H54 (cell line): ENCODE measurements at regions not wholly inside any gene's neighbourhood (a gene's known extent, or its start where the extent isn't known, plus 50 kb on each side); places are given as distances from the start of the nearest gene placed in this dataset.

Experiments used
- DNase-seq: peaks from one replicate; pipeline ENCODE4 v3.0.0; 2011; ENCODE audit warnings: low spot score, mixed read lengths; ENCODE audit not compliant: insufficient read length
- FAIRE-seq: peaks from 3 replicates; lab custom pipeline; 2011; peaks lifted over from hg19 to GRCh38; lab: Jason Lieb, UNC
- POLR2A ChIP-seq: IDR thresholded peaks from 2 replicates; pipeline ENCODE4 v1.6.1; 2011; ENCODE audit warnings: low read depth, mild to moderate bottlenecking, low read length

DNA sequence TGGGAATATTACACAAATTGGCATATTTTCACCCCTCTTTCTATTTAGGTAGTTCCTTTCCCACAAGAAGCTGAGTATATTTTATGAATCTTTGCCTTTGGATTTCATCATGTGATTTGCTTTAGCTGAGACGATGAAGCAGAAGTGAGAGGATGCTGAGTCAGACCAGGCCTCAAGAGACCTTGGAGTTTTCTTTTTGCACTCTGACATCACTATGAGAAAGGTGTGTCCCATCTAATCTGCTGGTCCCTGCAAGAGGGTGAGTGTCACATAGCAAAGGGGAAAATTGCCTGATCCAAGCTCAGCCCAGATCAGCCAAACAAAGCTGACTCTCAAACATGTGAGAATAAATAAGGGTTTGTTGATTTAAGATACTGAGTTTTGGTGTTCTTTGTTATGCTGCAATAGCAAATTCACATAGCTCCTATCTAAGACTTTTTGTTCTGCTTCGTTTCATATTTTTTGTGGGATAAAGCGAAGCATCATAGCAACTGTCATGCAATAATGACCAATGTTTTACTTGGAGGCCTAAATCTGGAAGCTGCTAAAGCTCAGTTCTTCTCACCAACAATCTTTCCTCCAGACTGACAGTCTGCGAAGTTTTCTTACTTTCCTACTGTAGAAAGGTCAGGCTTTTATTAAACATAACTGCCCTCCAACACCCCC is 176.9 kb downstream of the PDHA2 start:
- DNase-seq (no peak), FAIRE-seq (no peak)
- TF ChIP-seq POLR2A: no peak

DNA sequence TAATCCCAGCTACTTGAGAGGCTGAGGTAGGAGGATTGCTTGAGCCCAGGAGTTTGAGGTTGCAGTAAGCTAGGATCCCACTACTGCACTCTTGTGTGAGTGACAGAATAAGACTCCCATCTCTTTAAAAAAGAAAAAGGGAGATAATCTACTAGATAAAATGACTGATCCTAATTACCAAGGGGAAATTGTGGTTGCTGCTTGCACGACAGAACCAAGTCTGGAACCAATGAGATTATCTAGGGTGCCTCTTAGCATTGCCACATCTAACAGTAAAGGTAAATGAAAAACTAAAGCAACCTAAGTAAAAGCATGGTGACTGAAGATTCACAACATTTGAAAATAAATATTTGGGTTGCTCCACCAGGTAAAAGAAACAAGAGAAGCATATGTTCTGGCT is 185.1 kb downstream of the PDHA2 start:
- DNase-seq (no peak), FAIRE-seq (no peak)
- no peak for TF ChIP-seq POLR2A

DNA sequence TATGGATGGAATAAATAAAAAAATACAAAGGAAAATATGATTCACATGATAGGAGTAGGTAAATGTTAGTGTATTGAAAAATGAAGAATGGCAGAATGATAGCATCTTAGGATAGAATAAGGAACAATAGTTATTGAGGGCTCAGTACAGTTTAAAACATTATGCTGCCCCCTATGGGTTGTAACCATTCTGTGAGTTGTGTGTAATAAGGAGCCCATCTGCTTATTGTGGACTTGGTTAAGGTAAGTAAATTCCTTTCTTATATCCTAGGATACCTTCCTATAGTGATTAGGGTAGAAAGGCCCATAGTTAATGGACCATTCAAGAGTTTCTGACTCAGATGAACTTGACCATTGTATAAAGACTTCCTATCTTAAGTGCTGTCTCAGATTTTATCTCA is 195.8 kb downstream of the PDHA2 start:
- no peak for FAIRE-seq
- no peak for TF ChIP-seq POLR2A
- no peak for DNase-seq

DNA sequence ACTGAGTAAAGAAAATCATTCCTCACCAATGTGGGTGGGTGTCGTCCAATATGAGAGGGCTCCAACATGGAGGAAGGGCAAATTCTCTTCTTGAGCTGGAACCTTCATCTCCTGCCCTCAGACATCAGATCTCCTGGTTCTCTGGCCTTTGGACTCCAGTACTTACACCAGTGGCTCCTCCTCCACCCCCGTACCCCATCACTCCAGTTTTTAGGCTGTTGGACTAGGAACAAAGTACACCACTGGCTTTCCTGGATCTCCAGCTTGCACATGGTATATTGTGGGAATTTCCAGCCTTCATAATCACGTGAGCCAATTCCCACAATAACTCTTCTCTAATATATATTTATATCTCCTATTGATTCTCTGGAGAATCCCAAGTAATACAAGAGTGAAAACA is 196.9 kb downstream of the PDHA2 start:
- no peak for DNase-seq
- no peak for FAIRE-seq
- no peak for TF ChIP-seq POLR2A

DNA sequence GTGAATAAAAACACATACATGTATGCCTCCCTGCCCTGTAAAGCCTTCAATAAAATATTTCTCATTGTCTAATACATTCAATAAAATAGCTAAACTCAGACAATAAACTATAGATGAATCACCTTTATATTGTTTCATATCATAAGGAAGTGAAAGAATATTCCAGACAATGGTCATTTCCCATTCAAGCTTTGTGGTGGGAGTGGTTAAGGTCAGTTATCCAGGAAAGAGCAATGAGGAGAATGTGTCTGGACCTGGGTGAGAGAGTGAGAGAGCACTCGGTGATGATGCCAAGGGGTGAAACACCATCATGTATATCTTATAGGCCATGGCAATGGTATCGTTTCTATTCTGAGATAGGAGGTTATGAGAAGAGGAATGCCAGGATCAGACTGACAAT is 197.8 kb downstream of the PDHA2 start:
- DNase-seq (no peak), FAIRE-seq (no peak)
- TF ChIP-seq POLR2A: no peak

DNA sequence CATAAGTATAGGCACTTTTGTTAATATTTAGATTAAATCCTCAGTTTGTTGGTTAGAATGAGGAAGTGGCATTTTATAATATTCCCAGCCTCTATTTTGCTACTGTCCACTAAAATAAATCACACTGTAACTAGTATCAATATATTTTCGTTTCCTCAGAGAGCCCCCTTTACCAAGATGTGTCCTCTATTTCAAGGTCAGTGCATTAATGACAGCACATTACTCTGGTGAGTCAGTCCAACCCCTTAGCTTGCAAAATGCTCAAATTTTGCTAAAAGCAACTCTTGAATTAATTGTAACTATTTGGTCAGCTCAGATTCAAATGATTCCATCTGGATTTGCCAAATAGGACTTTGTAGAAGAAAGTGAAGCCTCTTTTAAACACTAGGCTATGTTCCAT is 199.3 kb downstream of the PDHA2 start:
- TF ChIP-seq POLR2A: no peak
- FAIRE-seq: no peak
- DNase-seq: no peak

DNA sequence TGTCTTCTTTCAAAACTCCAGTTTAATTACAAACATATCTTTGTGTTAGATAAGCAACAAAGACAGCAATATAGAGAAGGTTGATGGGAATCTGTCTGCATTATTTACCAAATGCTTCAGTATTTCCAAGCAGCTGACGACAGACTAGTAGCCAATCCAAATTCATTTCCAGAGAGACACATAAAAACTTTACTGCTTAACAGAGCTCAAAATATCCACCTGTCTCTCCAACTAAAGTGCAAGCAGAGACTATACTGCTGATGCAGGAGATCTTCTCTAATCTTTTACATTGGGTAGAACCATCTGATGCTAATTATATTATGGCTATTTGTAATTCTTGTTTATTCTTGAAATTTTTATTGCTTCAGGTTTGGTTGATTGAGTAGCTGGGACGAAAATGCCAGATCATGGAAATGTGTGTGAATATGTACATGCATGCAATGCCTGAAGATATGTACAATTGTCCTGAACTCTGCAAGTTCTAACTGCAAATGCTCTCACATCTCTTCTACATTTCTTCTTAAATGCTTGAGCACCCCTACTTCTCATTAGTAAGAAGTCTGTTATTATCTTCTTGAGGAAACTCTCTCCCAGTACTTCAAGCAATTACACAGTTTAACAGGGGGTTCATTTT is 200.0 kb downstream of the PDHA2 start:
- FAIRE-seq: no peak
- DNase-seq: no peak

DNA sequence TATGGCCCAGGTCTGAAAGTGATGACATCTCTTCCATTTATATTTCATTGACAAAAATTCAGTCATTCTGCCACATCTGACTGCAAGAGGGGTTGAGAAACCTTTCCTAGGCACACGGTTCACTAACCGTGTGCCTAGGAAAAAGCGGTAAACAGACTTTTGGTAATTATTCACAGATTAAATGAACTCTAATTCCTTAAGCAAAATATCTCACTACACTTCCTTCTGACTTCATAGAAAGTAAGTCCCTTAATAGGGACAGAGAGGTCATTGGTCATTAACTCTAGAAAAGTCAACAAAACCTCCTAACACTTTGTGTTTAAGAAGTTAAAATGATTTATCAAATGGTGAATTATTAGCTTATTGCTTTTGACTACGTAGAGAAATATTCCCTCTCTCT is 205.1 kb downstream of the PDHA2 start:
- FAIRE-seq (no peak), DNase-seq (no peak)
- TF ChIP-seq POLR2A: no peak

More for the DNA sequence above, 200.0 kb downstream of the PDHA2 start:
- no peak for TF ChIP-seq POLR2A

DNA sequence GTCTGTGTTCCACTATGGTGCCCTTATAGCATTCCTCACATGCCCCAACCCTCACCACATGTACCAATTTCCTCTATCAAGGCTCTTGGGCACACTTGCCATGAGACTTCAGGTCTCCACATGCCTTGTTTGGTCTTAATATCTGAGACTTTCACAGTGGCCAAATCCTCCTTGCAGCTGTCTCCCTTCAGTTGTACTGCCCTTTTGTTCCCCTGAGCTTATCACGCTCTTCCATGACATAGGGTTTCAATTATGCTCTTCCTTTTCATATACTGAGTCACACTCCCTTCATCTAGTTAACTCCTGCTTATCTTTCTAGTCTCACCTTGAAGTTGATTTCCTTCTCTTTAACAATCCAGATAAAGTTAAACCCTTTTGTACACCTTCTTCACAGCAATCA is 212.9 kb downstream of the PDHA2 start:
- FAIRE-seq (no peak), DNase-seq (no peak)
- TF ChIP-seq POLR2A: no peak

DNA sequence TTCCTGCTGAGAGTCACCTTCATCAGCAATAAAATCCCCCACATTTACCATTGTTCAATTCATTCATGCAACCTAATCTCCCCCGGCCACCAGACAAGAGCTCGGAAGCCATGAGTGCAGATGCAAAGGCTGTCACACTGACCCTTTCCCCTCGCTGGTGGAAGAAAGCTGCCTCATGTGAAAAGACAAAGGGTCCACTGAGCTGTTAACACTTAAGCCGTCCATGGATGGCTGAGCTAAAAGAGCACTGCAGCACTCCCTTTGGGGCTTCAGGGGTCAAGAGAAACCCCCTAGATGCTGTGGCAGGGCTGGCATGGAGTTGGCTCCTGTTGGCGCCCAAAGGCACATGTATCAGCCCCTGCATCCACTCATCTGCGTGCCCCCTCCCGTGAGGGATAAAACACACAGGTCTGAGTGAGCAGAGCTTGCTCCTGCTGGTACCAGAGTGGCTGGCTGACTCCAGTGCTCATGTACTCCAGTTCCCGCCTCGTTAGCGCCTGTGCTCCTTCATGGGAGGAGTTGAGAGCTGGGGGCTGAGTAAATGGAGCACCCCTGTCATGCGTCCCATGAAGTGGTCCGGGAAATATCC is 216.5 kb downstream of the PDHA2 start:
- DNase-seq (no peak), FAIRE-seq (no peak)
- no peak for TF ChIP-seq POLR2A

DNA sequence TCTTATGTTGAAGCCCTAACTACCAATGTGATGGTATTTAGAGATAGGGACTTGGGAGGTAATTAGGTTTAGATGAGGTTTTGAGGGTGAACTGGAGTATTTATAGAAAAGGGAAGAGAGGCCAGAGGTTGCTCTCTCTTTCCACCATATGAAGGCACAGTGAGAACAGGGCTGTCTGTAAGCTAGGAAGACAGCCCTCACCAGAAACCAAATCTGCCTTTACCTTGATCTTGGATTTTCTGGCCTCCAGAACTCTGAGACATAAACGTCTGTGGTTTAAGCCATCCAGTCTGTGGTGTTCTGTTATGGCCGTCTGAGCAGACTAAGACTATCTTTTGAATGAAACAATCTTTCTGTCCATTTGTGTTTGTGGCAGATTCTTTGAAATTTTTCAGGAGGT is 223.7 kb downstream of the PDHA2 start:
- TF ChIP-seq POLR2A: no peak
- DNase-seq (no peak), FAIRE-seq (no peak)

DNA sequence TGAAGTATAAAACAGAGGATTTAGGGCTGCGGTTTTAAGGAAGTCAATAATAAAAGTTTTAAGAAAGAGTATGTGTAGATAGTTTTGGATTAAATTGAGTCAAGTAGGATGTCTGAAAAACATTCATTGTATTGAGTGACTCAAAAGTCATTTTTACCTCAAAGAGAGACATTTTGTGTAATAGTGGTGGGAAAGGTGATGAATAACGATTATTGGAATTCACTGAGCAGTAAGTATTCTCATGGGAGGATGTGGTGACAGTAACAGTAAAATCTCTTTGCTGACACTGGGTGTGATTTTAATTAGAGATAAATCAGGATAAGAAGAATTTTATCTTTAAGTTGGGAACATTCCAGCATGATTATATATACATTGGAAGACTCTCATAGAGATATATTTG is 233.6 kb downstream of the PDHA2 start:
- DNase-seq (no peak), FAIRE-seq (no peak)
- no peak for TF ChIP-seq POLR2A

DNA sequence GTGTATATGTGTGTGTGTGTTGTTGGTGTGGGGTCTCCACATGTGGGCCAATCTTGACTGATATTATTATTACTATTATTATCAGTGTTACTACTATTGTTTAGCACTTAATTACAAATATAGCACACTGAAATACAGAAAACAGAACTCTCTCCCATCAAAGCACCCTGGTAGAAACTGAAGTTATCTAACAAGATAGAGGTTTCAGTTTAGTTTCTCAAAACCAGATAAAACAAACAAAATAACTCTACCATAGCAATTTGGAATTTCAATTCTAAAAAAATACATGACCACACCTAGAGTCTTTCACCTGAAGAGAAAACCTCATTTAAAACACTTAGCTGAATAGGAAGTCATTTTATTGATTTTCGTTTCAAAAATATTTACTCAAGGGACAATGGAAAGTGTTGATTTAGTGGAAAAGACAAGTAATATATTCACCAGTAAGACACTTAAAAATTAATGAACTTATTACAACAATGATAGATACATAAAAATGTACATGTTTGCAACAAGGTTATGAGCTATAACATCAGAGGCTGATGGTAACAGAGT is 252.3 kb downstream of the PDHA2 start:
- DNase-seq (no peak), FAIRE-seq (no peak)
- TF ChIP-seq POLR2A: no peak

DNA sequence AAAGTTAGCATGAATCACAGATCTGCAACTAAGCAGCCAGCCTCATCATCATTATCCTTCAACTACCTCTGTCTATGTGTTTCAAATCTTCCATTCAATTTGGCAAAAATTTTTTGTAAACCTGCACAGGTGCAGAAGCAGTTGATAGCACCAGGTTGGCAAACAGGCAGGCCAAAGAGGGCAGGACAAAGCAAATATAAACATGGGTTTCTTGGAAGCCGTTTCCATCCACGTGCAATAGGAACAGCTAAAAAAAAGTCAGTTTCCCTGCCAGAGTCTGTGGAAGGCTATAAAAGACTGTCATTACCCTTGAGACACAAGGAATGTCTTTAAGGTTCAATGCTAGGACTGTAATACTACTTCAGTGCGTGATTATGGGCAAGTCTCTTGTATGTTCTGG is 253.2 kb downstream of the PDHA2 start:
- TF ChIP-seq POLR2A: no peak
- FAIRE-seq (no peak), DNase-seq (no peak)
